ENCODE measurements at regions not wholly inside any gene's neighbourhood (a gene's known extent, or its start where the extent isn't known, plus 50 kb on each side); places are given as distances from the start of the nearest gene placed in this dataset.

DNA sequence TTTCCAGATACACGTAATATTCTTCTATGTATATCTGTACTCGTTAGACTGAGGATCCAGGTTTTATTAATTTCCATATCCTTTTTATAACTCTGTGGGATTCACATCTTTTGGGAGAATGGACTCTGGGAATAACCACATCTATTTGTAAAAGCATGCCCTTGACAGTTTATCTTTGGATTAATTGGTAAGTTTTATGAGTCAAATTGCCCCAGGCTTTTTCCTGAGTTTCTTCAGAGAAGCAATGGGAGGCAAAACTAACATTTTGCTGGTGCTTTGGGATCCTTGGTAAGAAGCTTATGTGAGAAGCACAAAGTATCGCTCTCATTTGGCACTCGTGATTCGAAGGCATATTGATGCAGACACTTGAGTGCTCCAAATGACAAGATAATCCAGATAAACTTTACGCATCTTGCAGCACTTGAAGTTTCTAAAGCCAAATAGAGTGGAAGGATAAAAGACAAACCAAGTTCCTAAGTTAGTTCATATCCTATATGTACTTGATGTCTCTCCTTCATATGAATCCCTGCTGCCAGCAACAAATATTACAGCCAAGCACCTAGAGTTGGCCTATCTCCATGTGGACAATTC, 324.7 kb downstream of the TLE4 start:
- DNase-seq (ENCODE audit: low read depth, low spot score) = no peak
- H3K4me3 ChIP-seq (ENCODE audit: low read depth, low read length) = no peak overlapping the region
- TF ChIP-seq, protein P1, sequence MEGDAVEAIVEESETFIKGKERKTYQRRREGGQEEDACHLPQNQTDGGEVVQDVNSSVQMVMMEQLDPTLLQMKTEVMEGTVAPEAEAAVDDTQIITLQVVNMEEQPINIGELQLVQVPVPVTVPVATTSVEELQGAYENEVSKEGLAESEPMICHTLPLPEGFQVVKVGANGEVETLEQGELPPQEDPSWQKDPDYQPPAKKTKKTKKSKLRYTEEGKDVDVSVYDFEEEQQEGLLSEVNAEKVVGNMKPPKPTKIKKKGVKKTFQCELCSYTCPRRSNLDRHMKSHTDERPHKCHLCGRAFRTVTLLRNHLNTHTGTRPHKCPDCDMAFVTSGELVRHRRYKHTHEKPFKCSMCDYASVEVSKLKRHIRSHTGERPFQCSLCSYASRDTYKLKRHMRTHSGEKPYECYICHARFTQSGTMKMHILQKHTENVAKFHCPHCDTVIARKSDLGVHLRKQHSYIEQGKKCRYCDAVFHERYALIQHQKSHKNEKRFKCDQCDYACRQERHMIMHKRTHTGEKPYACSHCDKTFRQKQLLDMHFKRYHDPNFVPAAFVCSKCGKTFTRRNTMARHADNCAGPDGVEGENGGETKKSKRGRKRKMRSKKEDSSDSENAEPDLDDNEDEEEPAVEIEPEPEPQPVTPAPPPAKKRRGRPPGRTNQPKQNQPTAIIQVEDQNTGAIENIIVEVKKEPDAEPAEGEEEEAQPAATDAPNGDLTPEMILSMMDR (IDR thresholded peaks at IDR 0.05; ENCODE audit: insufficient read depth, low read length, missing control alignments) = no peak
- POLR2A ChIA-PET = no interaction called here
- CTCF ChIA-PET = no interaction called here

DNA sequence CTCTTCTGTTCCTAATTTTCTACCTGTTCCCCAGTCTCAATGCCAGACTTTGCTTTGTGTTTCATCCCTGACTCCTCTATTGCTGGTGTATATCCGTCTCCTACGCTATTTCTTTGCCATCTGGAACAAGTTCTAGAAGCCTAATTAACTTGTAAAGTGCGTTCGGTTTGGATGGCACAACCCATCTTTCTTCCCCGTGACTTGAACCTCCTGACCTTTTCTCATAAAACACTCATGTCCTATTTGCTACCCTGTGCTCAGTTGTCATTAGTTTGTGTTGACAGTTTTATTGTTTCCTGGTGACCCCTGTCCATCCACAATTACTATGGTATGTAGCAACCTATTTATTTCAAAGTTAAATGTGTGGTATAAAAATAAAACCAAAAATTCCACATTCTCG, 323.5 kb downstream of the TLE4 start:
- CTCF ChIA-PET = no interaction called here
- TF ChIP-seq, protein P1 (IDR thresholded peaks at IDR 0.05; ENCODE audit: insufficient read depth, low read length, missing control alignments) = no peak
- POLR2A ChIA-PET = no interaction called here
- DNase-seq (ENCODE audit: low read depth, low spot score) = no peak
- no peak overlapping the region for H3K4me3 ChIP-seq (ENCODE audit: low read depth, low read length)

DNA sequence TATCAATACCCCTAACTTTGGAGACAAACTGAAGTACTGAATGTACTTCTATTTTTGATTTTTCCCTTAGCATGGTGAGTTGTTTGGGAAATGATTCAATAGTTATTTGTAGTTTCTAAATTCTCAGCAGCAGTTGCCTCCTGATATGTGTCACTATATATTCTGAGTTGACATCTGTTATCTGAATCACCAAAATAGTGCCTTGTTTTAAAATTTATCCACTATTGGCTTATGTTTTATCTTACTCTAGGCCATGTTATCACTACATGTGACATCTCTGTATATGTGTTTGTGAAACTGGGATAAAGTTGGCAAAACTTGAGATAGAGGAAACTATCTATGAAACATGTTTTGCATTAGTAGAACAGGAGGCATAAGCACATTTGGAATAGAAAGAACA, 317.6 kb downstream of the TLE4 start:
- TF ChIP-seq, protein P1 (IDR thresholded peaks at IDR 0.05; ENCODE audit: insufficient read depth, low read length, missing control alignments) = no peak
- ChIA-PET POLR2A (no interaction called here), CTCF (no interaction called here)
- no peak overlapping the region for H3K4me3 ChIP-seq (ENCODE audit: low read depth, low read length)
- DNase-seq (ENCODE audit: low read depth, low spot score) = no peak

DNA sequence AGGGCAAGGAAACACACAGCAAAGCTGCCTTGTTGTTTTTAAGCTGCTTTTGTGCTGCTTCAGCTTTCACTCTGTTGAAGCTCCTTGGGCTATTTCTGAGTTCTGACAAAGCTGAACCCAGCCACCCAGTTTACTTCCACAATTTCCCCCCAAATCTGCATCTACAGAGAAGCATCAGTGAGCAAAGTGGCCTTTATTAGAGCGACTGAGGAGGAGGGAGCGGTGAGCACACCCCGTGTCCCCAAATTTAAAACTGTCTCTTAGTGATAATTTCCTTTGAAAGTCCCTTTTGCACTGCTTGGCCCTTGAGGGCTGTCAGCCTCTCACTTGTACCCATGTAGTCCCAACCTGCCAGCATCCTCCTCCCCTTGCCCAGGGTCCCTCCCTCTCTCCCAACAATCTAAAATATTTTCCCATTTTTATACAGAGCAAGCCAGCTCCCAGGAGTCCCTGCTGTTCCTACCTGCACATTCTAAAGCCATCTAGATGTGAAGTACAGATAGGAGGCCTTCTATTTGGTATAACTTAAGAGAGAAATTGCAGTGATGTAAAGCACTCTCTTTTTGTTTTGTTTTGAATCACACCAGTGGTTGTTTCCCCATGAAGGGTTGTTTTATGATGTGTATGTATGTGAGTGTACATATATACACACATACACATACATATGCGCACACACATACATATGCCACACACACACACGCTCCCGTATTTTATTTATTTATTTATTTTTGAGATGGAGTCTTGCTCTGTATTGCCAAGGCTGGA, 313.5 kb downstream of the TLE4 start:
- no peak for DNase-seq (ENCODE audit: low read depth, low spot score)
- H3K4me3 ChIP-seq (ENCODE audit: low read depth, low read length) = no peak overlapping the region
- TF ChIP-seq, protein P1 (IDR thresholded peaks at IDR 0.05; ENCODE audit: insufficient read depth, low read length, missing control alignments) = no peak
- ChIA-PET POLR2A (interaction anchor here (0.6 kb wide), 1 partner anchor 662 kb away, joined by 3 read pairs; no protein-coding TSS in a partner anchor), CTCF (no interaction called here)

DNA sequence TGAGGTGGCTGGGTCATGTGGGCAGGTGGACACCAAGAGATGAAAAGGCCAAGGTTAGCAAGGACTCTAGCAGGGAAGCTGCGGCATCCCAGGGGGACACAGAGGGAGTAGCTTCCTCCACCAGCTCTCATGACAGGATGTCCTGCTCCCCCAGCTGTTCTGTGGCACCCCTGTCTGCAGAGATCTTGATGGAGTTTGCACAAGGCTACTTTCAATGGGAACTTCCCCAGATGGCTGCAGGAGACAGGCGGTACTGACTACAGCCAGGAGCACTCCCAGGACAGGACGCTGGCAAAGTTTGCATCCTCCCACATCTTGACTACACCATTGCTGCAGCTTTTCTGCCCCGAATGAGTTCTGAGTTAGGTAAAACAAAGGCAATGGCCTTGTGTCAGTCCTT, 312.8 kb downstream of the TLE4 start:
- TF ChIP-seq, protein P1 (IDR thresholded peaks at IDR 0.05; ENCODE audit: insufficient read depth, low read length, missing control alignments) = no peak
- no peak overlapping the region for H3K4me3 ChIP-seq (ENCODE audit: low read depth, low read length)
- ChIA-PET POLR2A (interaction anchor here (0.6 kb wide), 1 partner anchor 662 kb away, joined by 3 read pairs; no protein-coding TSS in a partner anchor), CTCF (no interaction called here)
- no peak for DNase-seq (ENCODE audit: low read depth, low spot score)

DNA sequence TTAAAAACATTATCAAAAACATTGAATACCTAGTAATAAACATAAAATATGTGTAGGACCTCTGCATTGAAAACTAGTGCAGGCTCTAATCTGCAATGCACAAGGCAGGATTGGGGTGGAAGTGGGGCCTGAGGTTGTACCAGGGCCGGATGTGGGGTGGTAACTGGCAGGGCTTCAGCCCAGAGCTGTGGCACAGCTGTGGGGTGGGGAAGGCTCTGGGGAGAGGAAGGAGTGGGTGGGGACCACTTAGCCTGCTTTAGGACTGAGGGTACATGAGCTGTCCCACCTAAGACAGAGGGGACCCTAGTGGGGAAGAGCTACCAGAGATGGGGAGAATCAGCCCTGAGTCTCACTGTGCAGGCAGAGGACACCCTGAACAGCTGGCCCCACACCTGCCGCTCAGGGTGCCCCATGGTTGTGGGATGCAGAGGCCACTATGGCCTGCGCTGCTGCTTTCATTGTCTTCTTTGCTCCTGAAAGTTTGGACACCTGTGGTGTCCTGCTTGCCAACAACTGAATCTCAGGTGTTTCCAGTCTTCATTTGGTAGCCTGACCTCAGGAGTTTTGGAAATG, 311.4 kb downstream of the TLE4 start:
- DNase-seq (ENCODE audit: low read depth, low spot score) = no peak
- TF ChIP-seq, protein P1 (IDR thresholded peaks at IDR 0.05; ENCODE audit: insufficient read depth, low read length, missing control alignments) = no peak
- ChIA-PET CTCF (no interaction called here), POLR2A (no interaction called here)
- no peak overlapping the region for H3K4me3 ChIP-seq (ENCODE audit: low read depth, low read length)
